A549 (cell line): ENCODE measurements at regions not wholly inside any gene's neighbourhood (a gene's known extent, or its start where the extent isn't known, plus 50 kb on each side); places are given as distances from the start of the nearest gene placed in this dataset.

Experiments
- ATAC-seq, 2 experiments: fragments of 200-7000 bp in 1 of 2; fragments of >200 bp in 1 of 2; cut with Nextera tagmentation in 1 of 2; cut with Tn5 transposase in 1 of 2; 3 replicates each; pipeline versions ENCODE4 v1.8.0 to v1.9.1; 2018 to 2020; ENCODE audit warnings: mild to moderate bottlenecking in 1 of 2, moderate library complexity in 1 of 2
- CTCF ChIA-PET: fragments of 300-600 bp; sonication (Branson Sonifier 250); formaldehyde crosslinking; extraction: SDS; loops from one replicate; lab custom pipeline; 2021; ENCODE audit warnings: antibody characterized with exemption, inconsistent platforms; lab: Yijun Ruan, JAX
- POLR2A ChIA-PET: fragments of 350-600 bp; formaldehyde crosslinking; extraction: SDS; loops from one replicate; lab custom pipeline; 2021; ENCODE audit warnings: antibody characterized with exemption, inconsistent platforms; lab: Yijun Ruan, JAX
- DNase-seq, 2 experiments: peaks; one replicate each; pipeline versions ENCODE4 v3.0.0 to v3.0.0-alpha.2; 2011 to 2016; ENCODE audit warnings: low read depth in 1 of 2, low spot score in 1 of 2
- FAIRE-seq: peaks from 2 replicates; lab custom pipeline; 2011; peaks lifted over from hg19 to GRCh38; lab: Jason Lieb, UNC
- H3K27ac ChIP-seq, 2 experiments: fragments of >200 bp; sonication (Bioruptor Twin); formaldehyde crosslinking; 3 replicates each; pipeline ENCODE4 v1.5.1; 2016 to 2017
- H3K4me1 ChIP-seq: fragments of >200 bp; sonication (Bioruptor Twin); formaldehyde crosslinking; 3 replicates; pipeline ENCODE4 v1.6.1; 2016
- H3K4me2 ChIP-seq: fragments of >200 bp; sonication (Bioruptor Twin); formaldehyde crosslinking; 3 replicates; pipeline ENCODE4 v1.6.1; 2016
- H3K4me3 ChIP-seq: fragments of >200 bp; sonication (Bioruptor Twin); formaldehyde crosslinking; 3 replicates; pipeline ENCODE4 v1.5.1; 2016
- H3K9me3 ChIP-seq: fragments of >200 bp; sonication (Bioruptor Twin); formaldehyde crosslinking; 3 replicates; pipeline ENCODE4 v1.6.1; 2016
- CBX8 ChIP-seq: fragments of 200-600 bp; sonication (generic); IDR thresholded peaks from 2 replicates; pipeline ENCODE4 v1.6.1; 2016
- EHF ChIP-seq: fragments of 250-450 bp; sonication (Bioruptor Pico); IDR thresholded peaks from 2 replicates; pipeline ENCODE4 v1.5.0; 2020; ENCODE audit warnings: mild to moderate bottlenecking
- FOXS1 ChIP-seq: fragments of 250-450 bp; sonication (Bioruptor Pico); IDR thresholded peaks from 2 replicates; pipeline ENCODE4 v1.5.0; 2020; ENCODE audit warnings: mild to moderate bottlenecking, moderate library complexity
- HDAC2 ChIP-seq: fragments of 200-600 bp; sonication (generic); IDR thresholded peaks from 2 replicates; pipeline ENCODE4 v1.6.1; 2016
- HEYL ChIP-seq: fragments of 250-450 bp; sonication (Bioruptor Pico); IDR thresholded peaks from 2 replicates; pipeline ENCODE4 v1.8.0; 2021; ENCODE audit warnings: mild to moderate bottlenecking, moderate library complexity
- HOXA7 ChIP-seq: fragments of 250-450 bp; sonication (Bioruptor Pico); IDR thresholded peaks from 2 replicates; pipeline ENCODE4 v1.5.0; 2020; ENCODE audit warnings: mild to moderate bottlenecking, moderate library complexity
- HOXB13 ChIP-seq: fragments of 250-450 bp; sonication (Bioruptor Pico); IDR thresholded peaks from 2 replicates; pipeline ENCODE4 v1.5.0; 2020; ENCODE audit warnings: low read depth, mild to moderate bottlenecking, moderate library complexity
- JUNB ChIP-seq: fragments of >200 bp; sonication (Bioruptor Twin); formaldehyde crosslinking; IDR thresholded peaks from 2 replicates; pipeline ENCODE4 v1.6.1; 2016
- NFE2L2 ChIP-seq: fragments of 150-350 bp; conservative IDR thresholded peaks from 2 replicates; pipeline ENCODE4 v1.6.1; 2014; ENCODE audit warnings: low read length
- NR3C1 ChIP-seq: fragments of >200 bp; sonication (Bioruptor Twin); formaldehyde crosslinking; IDR thresholded peaks from 3 replicates; pipeline ENCODE4 v1.6.1; 2017
- POLR2A ChIP-seq: IDR thresholded peaks from 2 replicates; pipeline ENCODE4 v1.6.1; 2012; ENCODE audit warnings: mild to moderate bottlenecking, low read length
- POLR2AphosphoS2 ChIP-seq: conservative IDR thresholded peaks from 2 replicates; pipeline ENCODE4 v1.6.1; 2012; ENCODE audit warnings: low read length, improper control_type of control experiment, inconsistent platforms
- RNF2 ChIP-seq: fragments of 200-600 bp; sonication (generic); IDR thresholded peaks from 2 replicates; pipeline ENCODE4 v1.6.1; 2016; ENCODE audit warnings: low read depth, mild to moderate bottlenecking, antibody characterized with exemption, moderate library complexity, borderline replicate concordance
- SMC3 ChIP-seq: fragments of >200 bp; sonication (Bioruptor Twin); formaldehyde crosslinking; IDR thresholded peaks from 3 replicates; pipeline ENCODE4 v1.6.1; 2018; ENCODE audit warnings: inconsistent platforms
- ZC3H11A ChIP-seq: fragments of 450-650 bp; IDR thresholded peaks from 2 replicates; pipeline ENCODE4 v1.6.1; 2014; ENCODE audit warnings: antibody characterized with exemption, mild to moderate bottlenecking
- WGBS: methylation state at CpG from one replicate; pipeline ENCODE4 v1.1.6; 2017; ENCODE audit errors: missing lambda C conversion rate; 5-methylcytosine and 5-hydroxymethylcytosine counted together
- TF ChIP-seq, protein P1 (sequence below): fragments of 250-450 bp; sonication (Bioruptor Pico); IDR thresholded peaks from 2 replicates; pipeline ENCODE4 v1.5.0; 2021; ENCODE audit warnings: mild to moderate bottlenecking, moderate library complexity, borderline replicate concordance
- TF ChIP-seq, protein P2 (sequence below): IDR thresholded peaks from 2 replicates; pipeline ENCODE4 v1.6.1; 2012
- TF ChIP-seq, protein P3 (sequence below): fragments of >200 bp; sonication (Bioruptor Twin); formaldehyde crosslinking; IDR thresholded peaks from 3 replicates; pipeline ENCODE4 v1.6.1; 2016
- TF ChIP-seq, protein P4 (sequence below): fragments of 250-450 bp; sonication (Bioruptor Pico); IDR thresholded peaks from 2 replicates; pipeline ENCODE4 v1.5.0; 2020; ENCODE audit warnings: low read depth, mild to moderate bottlenecking, moderate library complexity
- TF ChIP-seq, protein P5 (sequence below): fragments of >200 bp; sonication (Bioruptor Twin); formaldehyde crosslinking; IDR thresholded peaks from 3 replicates; pipeline ENCODE4 v1.5.1; 2016

DNA sequence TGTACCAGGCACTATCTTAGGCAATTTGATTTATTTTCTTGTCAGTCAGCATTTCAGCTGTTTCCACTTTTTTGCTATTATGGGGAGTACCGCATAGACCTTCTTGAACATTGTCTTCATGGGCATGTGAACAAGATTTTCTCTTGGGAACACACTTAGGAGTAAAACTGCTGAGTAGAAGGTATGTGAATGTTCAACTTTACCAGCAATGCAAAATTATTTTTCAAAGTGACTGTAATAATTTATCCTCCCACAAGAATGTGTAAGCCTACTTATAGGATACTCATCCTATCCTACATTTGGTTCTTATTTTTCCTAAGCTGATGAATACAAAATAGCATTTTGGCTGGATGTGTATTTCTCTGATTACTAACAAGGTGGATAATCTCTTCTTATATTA is 132.0 kb upstream of the NAV2 start:
- ChIA-PET POLR2A (no interaction called here), CTCF (interaction anchor here (2.0 to 8.9 kb wide), 2 partner anchors 16 to 323 kb away, joined by 8 to 65 read pairs; no protein-coding TSS in a partner anchor)
- ATAC-seq (no peak), FAIRE-seq (no peak), DNase-seq (no peak)
- H3K9me3 ChIP-seq = no peaks in the 10 kb centered on the region
- H3K4me1 ChIP-seq = no peaks in the 10 kb centered on the region
- H3K27ac ChIP-seq = no peak overlapping the region
- TF ChIP-seq NR3C1 = no peak
- TF ChIP-seq, protein P1, sequence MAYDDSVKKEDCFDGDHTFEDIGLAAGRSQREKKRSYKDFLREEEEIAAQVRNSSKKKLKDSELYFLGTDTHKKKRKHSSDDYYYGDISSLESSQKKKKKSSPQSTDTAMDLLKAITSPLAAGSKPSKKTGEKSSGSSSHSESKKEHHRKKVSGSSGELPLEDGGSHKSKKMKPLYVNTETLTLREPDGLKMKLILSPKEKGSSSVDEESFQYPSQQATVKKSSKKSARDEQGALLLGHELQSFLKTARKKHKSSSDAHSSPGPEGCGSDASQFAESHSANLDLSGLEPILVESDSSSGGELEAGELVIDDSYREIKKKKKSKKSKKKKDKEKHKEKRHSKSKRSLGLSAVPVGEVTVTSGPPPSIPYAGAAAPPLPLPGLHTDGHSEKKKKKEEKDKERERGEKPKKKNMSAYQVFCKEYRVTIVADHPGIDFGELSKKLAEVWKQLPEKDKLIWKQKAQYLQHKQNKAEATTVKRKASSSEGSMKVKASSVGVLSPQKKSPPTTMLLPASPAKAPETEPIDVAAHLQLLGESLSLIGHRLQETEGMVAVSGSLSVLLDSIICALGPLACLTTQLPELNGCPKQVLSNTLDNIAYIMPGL (CRISPR knock-in tag) = no peak
- TF ChIP-seq, all 56 proteins: peak for 0
- 70% methylated on average over 1 of the region's 1 CpG for whole genome bisulfite sequencing
- H3K4me3 ChIP-seq = no peak overlapping the region
- H3K4me2 ChIP-seq = no peak overlapping the region

DNA sequence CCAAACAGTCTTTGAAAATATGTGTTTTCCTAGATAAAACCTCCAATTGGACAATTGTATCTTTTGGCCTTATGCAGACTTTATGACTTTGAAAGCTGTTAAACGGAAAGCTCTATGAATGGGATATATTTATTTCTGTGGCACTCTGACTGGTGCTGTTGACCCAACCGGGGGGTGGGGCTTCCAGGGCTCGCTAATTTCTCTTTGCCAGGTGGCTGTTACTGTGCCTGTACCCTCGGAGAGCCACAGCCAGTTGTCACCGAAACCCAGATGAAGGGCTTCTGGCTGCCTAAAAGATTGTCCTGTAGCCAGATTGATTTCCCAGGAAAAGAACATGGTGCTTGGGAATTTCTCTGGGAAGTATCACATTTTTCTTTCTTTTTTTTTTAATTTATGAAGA is 132.7 kb upstream of the NAV2 start:
- Histone ChIP-seq H3K4me2 (no peak overlapping the region), H3K27ac (no peak overlapping the region), H3K4me1 (no peaks in the 10 kb centered on the region), H3K9me3 (no peaks in the 10 kb centered on the region), H3K4me3 (no peak overlapping the region)
- no peak for DNase-seq
- FAIRE-seq = no peak
- ChIA-PET POLR2A (no interaction called here), CTCF (interaction anchor here (1.2 to 8.9 kb wide), 3 partner anchors 16 to 324 kb away, joined by 3 to 65 read pairs (median 8); no protein-coding TSS in a partner anchor)
- 55% methylated on average over 5 of the region's 5 CpGs for WGBS
- ATAC-seq = no peak
- TF ChIP-seq HOXB13 (CRISPR knock-in tag) = no peak
- TF ChIP-seq JUNB = no peak
- TF ChIP-seq POLR2A = no peak
- TF ChIP-seq RNF2 = no peak

DNA sequence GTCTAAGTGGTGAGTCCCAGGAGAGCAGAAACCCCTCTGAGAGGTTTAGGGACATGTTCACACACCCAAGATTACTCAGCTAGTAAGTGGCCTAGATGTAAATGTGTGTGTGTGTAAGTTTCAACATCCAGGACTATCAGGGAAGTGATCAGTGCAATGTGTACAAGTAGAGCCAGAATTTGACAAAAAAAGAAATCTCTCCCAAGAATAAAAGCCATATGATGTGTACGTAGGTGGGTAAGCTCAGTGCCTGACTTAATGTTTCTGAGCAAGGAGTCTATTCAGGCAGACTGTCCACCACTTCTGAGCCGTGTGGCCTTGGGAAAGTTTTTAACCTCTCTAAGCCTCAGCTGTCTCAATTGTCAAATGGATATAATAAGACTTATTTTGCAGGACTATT is 133.8 kb upstream of the NAV2 start:
- CTCF ChIA-PET = interaction anchor here (0.5 to 8.9 kb wide), 4 partner anchors 14 to 325 kb away, joined by 3 to 65 read pairs (median 6); no protein-coding TSS in a partner anchor
- FAIRE-seq (no peak), DNase-seq (no peak), ATAC-seq (no peak)
- Histone ChIP-seq H3K4me1 (no peaks in the 10 kb centered on the region), H3K4me3 (no peak overlapping the region), H3K4me2 (no peak overlapping the region), H3K27ac (no peak overlapping the region), H3K9me3 (no peaks in the 10 kb centered on the region)
- TF ChIP-seq CBX8 (no peak), ZC3H11A (no peak), POLR2AphosphoS2 (no peak), NR3C1 (no peak), SMC3 (no peak), HOXA7 (CRISPR knock-in tag) (no peak), NFE2L2 (no peak)
- TF ChIP-seq, protein P2, sequence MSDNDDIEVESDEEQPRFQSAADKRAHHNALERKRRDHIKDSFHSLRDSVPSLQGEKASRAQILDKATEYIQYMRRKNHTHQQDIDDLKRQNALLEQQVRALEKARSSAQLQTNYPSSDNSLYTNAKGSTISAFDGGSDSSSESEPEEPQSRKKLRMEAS = no peak
- POLR2A ChIA-PET = no interaction called here
- 70% methylated on average over 2 of the region's 2 CpGs for WGBS

DNA sequence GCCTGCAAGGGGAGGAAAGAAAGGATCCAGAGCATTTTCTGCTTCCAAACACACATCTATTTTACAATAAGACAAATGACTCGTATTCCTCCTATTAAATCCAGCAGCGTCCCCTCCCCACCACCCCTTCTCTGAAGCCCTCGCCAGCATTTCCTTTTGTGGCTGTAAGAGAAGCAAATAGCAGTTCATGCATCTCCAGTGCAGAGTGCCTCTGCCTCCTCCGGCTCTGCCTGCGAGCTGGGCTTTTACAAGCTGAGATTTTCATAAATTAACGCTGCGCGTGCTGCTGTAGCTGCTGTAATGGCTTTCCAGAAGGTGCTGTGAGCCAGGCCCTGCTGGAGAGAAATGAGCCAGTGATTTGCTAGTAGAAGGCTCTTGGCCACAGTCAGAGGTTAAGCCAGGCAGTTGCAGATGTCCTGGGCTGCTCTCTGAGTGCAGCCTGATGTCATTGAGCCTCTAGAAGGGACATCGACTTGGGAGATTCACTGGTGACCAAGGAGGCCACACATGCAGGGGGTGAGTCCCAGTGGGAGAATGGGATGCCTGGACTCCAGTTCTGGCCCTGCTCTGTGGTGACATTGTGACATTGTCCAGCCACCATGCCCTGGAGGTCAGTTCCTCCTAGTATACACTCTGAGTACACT is 134.5 kb upstream of the NAV2 start:
- ATAC-seq (no peak), FAIRE-seq (no peak), DNase-seq (no peak)
- ChIA-PET POLR2A (no interaction called here), CTCF (interaction anchor here (0.5 to 8.9 kb wide), 2 partner anchors 14 to 132 kb away, joined by 3 to 65 read pairs; no protein-coding TSS in a partner anchor)
- no peaks in the 10 kb centered on the region for H3K4me1 ChIP-seq
- H3K27ac ChIP-seq = no peak overlapping the region
- H3K4me3 ChIP-seq = no peak overlapping the region
- no peaks in the 10 kb centered on the region for H3K9me3 ChIP-seq
- no peak overlapping the region for H3K4me2 ChIP-seq
- WGBS = 76% methylated on average over 9 of the region's 9 CpGs
- TF ChIP-seq, protein P3, sequence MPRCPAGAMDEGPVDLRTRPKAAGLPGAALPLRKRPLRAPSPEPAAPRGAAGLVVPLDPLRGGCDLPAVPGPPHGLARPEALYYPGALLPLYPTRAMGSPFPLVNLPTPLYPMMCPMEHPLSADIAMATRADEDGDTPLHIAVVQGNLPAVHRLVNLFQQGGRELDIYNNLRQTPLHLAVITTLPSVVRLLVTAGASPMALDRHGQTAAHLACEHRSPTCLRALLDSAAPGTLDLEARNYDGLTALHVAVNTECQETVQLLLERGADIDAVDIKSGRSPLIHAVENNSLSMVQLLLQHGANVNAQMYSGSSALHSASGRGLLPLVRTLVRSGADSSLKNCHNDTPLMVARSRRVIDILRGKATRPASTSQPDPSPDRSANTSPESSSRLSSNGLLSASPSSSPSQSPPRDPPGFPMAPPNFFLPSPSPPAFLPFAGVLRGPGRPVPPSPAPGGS = no peak
- TF ChIP-seq, protein P4, sequence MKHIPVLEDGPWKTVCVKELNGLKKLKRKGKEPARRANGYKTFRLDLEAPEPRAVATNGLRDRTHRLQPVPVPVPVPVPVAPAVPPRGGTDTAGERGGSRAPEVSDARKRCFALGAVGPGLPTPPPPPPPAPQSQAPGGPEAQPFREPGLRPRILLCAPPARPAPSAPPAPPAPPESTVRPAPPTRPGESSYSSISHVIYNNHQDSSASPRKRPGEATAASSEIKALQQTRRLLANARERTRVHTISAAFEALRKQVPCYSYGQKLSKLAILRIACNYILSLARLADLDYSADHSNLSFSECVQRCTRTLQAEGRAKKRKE (CRISPR knock-in tag) = no peak
- TF ChIP-seq, protein P5, sequence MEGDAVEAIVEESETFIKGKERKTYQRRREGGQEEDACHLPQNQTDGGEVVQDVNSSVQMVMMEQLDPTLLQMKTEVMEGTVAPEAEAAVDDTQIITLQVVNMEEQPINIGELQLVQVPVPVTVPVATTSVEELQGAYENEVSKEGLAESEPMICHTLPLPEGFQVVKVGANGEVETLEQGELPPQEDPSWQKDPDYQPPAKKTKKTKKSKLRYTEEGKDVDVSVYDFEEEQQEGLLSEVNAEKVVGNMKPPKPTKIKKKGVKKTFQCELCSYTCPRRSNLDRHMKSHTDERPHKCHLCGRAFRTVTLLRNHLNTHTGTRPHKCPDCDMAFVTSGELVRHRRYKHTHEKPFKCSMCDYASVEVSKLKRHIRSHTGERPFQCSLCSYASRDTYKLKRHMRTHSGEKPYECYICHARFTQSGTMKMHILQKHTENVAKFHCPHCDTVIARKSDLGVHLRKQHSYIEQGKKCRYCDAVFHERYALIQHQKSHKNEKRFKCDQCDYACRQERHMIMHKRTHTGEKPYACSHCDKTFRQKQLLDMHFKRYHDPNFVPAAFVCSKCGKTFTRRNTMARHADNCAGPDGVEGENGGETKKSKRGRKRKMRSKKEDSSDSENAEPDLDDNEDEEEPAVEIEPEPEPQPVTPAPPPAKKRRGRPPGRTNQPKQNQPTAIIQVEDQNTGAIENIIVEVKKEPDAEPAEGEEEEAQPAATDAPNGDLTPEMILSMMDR = no peak
- TF ChIP-seq FOXS1 (CRISPR knock-in tag) (no peak), EHF (CRISPR knock-in tag) (no peak), HDAC2 (no peak), NR3C1 (no peak), HEYL (CRISPR knock-in tag) (no peak)
- TF ChIP-seq, protein P1 (CRISPR knock-in tag) = no peak
